ENCODE measurements at regions not wholly inside any gene's neighbourhood (a gene's known extent, or its start where the extent isn't known, plus 50 kb on each side); places are given as distances from the start of the nearest gene placed in this dataset.
"Not testable (repeated sequence)": the region's sequence is repeated elsewhere in the genome, so short reads cannot be mapped to it uniquely, and the experiment has no call there.

GRCh38 chr7:131819891-131820290 lies 263.5 kb upstream of the PODXL start:
- TF ChIP-seq CTCF (IDR thresholded peaks at IDR 0.05), result no peak

GRCh38 chr7:131816391-131817007 lies 260.1 kb upstream of the PODXL start:
- DNase-seq, result no peak
- TF ChIP-seq CTCF (IDR thresholded peaks at IDR 0.05), result no peak
- Histone ChIP-seq H3K27ac (no peak overlapping the region), H3K9me3 (no peaks in the 10 kb centered on the region), H3K27me3 (peaks cover 0 to 3% of the 10 kb centered on the region in 2 donors), H3K4me3 (no peak overlapping the region), H3K36me3 (no peaks in the 10 kb centered on the region), H3K4me1 (no peaks in the 10 kb centered on the region)
- intact Hi-C loops (cut with DNase I; ENCODE audit: low total_unique reads), result no loop called here

More at GRCh38 chr7:131819891-131820290, 263.5 kb upstream of the PODXL start:
- DNase-seq, result no peak
- Histone ChIP-seq H3K36me3 (no peaks in the 10 kb centered on the region), H3K4me1 (no peaks in the 10 kb centered on the region), H3K27me3 (peaks cover 0 to 3% of the 10 kb centered on the region in 2 donors), H3K27ac (no peak overlapping the region), H3K4me3 (no peak overlapping the region), H3K9me3 (no peaks in the 10 kb centered on the region)
- intact Hi-C loops (cut with DNase I; ENCODE audit: low total_unique reads), result no loop called here

DNA sequence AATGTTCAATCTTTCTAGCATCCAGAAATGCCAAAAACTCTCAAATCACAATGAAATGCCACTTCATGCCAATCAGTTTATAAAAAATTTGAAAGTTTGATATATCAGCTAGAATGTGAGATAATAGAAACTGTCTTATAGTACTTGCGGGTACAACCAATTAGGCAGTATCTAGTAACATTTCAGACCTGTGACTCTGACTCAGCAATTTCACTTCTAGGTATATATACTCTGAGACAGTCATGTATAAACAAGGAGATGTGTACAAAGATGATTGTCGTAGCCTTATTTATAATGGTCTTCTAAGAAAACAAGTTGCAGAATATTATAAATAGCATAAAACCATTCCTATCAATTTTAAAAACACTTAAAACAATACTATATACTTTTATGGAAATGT lies 252.3 kb upstream of the PODXL start:
- H3K27ac ChIP-seq, result no peak overlapping the region
- TF ChIP-seq CTCF (IDR thresholded peaks at IDR 0.05), result no peak
- H3K27me3 ChIP-seq, result no peaks in the 10 kb centered on the region

DNA sequence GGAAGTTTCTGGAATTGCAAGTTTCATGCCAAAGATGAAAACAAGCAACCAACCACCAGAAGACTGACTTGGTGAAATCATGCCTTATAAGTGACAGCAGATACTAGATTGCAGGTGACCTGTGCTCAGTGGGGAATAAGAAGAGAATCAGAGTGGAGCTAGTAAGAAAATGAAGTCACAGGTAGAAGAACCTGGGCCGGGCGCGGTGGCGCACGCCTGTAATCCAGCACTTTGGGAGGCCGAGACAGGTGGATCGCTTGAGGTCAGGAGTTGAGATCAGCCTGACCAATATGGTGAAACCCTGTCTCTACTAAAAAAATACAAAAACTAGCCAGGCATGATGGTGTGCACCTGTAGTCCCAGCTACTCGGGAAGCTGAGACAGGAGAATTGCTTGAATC lies 251.7 kb upstream of the PODXL start:
- H3K4me1 ChIP-seq; H3K4me3 ChIP-seq; DNase-seq; H3K27ac ChIP-seq; H3K36me3 ChIP-seq; intact Hi-C loops (cut with DNase I; ENCODE audit: low total_unique reads); H3K9me3 ChIP-seq; H3K27me3 ChIP-seq: not testable (repeated sequence)

More for the DNA sequence above, 252.3 kb upstream of the PODXL start:
- Histone ChIP-seq H3K4me1 (no peaks in the 10 kb centered on the region), H3K36me3 (no peaks in the 10 kb centered on the region), H3K4me3 (no peak overlapping the region), H3K9me3 (no peaks in the 10 kb centered on the region)
- intact Hi-C loops (cut with DNase I; ENCODE audit: low total_unique reads), result no loop called here
- DNase-seq, result no peak

- DNase-seq, result no peak
- no peak overlapping the region for H3K4me3 ChIP-seq
- no peak for TF ChIP-seq CTCF (IDR thresholded peaks at IDR 0.05)
- intact Hi-C loops (cut with DNase I; ENCODE audit: low total_unique reads), result no loop called here
- H3K27me3 ChIP-seq, result no peaks in the 10 kb centered on the region
- H3K36me3 ChIP-seq, result no peaks in the 10 kb centered on the region
- no peaks in the 10 kb centered on the region for H3K9me3 ChIP-seq
- H3K4me1 ChIP-seq, result no peaks in the 10 kb centered on the region
- no peak overlapping the region for H3K27ac ChIP-seq
These were observed 247.4 kb upstream of the PODXL start for GRCh38 chr7:131803816-131804215.

DNA sequence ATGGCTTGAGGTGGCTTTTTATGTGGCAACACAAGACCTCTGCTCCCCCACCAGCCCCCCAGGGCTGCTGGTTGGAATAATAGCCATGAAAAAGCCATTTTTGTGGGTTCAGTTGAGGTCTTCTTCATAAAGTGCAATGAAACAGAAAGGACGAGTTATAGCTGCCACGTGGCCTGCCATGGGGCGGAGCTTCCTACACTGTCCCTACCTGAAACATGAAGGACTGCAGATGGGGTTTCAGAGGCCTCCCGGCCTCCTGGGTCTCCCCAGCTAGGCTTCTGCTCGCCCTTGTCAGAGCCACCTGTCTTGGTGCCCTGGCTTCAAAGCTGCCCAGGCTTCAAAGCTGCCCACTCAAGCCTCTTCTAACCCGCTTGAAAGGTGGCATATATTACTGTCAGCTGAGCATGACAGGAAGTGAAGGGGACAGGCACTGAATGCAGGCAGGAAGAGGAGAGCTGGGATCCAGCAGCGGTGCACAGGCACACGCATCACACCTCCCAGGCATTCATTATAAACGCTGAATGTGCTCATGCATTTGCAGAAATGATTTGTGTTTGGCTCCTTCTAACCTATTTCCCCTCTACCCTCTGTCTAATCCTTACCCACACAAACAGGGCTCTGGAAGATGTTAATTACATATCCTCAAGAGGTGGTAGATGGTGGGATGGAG lies 245.9 kb upstream of the PODXL start:
- Histone ChIP-seq H3K4me3 (no peak overlapping the region), H3K9me3 (no peaks in the 10 kb centered on the region), H3K36me3 (no peaks in the 10 kb centered on the region), H3K27me3 (no peaks in the 10 kb centered on the region), H3K27ac (no peak overlapping the region), H3K4me1 (no peaks in the 10 kb centered on the region)
- DNase-seq, result no peak
- intact Hi-C loops (cut with DNase I; ENCODE audit: low total_unique reads), result no loop called here
- TF ChIP-seq CTCF (IDR thresholded peaks at IDR 0.05), result no peak
